H1 (cell line): ENCODE measurements at regions not wholly inside any gene's neighbourhood (a gene's known extent, or its start where the extent isn't known, plus 50 kb on each side); places are given as distances from the start of the nearest gene placed in this dataset.

Source experiments
- CHD1 ChIP-seq: IDR thresholded peaks from 2 replicates; pipeline ENCODE4 v1.6.1; 2012; ENCODE audit warnings: low read depth, low read length, improper control_type of control experiment
- CTCF ChIP-seq, 3 experiments: IDR thresholded peaks; 1 replicate in 2 of 3; 2 replicates in 1 of 3; pipeline versions ENCODE4 v1.5.1 to v1.6.1; 2011; ENCODE audit warnings: low read length in 3 of 3, mild to moderate bottlenecking in 3 of 3, inconsistent platforms in 2 of 3, low read depth in 1 of 3, moderate library complexity in 1 of 3; ENCODE audit not compliant: insufficient read depth in 1 of 3; ENCODE audit errors: control extremely low read depth in 1 of 3
- EGR1 ChIP-seq: IDR thresholded peaks from 2 replicates; pipeline ENCODE4 v1.6.1; 2011; ENCODE audit warnings: low read depth, low read length, borderline replicate concordance
- RAD21 ChIP-seq, 2 experiments: IDR thresholded peaks in 1 of 2; conservative IDR thresholded peaks in 1 of 2; 2 replicates each; pipeline ENCODE4 v1.6.1; 2011; ENCODE audit warnings: low read depth in 2 of 2, low read length in 2 of 2, improper control_type of control experiment in 1 of 2, inconsistent platforms in 1 of 2, mild to moderate bottlenecking in 1 of 2, moderate library complexity in 1 of 2

- TF ChIP-seq CHD1 (no peak), EGR1 (no peak), CTCF (IDR thresholded peaks at IDR 0.05; ENCODE audit: control extremely low read depth in 1 of 3, insufficient read depth in 1 of 3, low read depth in 1 of 3, low read length in 3 of 3) (no peak), RAD21 (IDR thresholded peaks at IDR 0.05 in 1 of 2, conservative IDR thresholded peaks at IDR 0.05 in 1 of 2; ENCODE audit: low read depth in 2 of 2, low read length in 2 of 2) (no peak)
Measured at GRCh38 chrX:66872771-66873170, 233.9 kb upstream of the EDA2R start.
